CD4-positive, alpha-beta T cell treated with Interleukin-4 for 1 hour (primary cell): ENCODE measurements at regions not wholly inside any gene's neighbourhood (a gene's known extent, or its start where the extent isn't known, plus 50 kb on each side); places are given as distances from the start of the nearest gene placed in this dataset.
"Not testable (repeated sequence)": the region's sequence is repeated elsewhere in the genome, so short reads cannot be mapped to it uniquely, and the experiment has no call there.

Experiments used
- DNase-seq, 2 donors: peaks; one replicate each; pipeline ENCODE4 v3.0.0-alpha.2; 2020 to 2022

- DNase-seq = no peak
Observed at GRCh38 chr15:47887241-47887800, 170.0 kb downstream of the SEMA6D start.

GRCh38 chr15:47888385-47889100 lies 171.2 kb downstream of the SEMA6D start:
- DNase-seq = no peak

- DNase-seq = no peak
Observed at GRCh38 chr15:47890397-47891150, 173.3 kb downstream of the SEMA6D start.

GRCh38 chr15:47897525-47897924 lies 180.2 kb downstream of the SEMA6D start:
- no peak for DNase-seq

- DNase-seq = no peak
Observed at GRCh38 chr15:47900751-47901150, 183.4 kb downstream of the SEMA6D start.

- no peak for DNase-seq
Observed at GRCh38 chr15:47903368-47903767, 186.1 kb downstream of the SEMA6D start.

GRCh38 chr15:47908486-47908885 lies 191.2 kb downstream of the SEMA6D start:
- no peak for DNase-seq

- DNase-seq = no peak
Observed at GRCh38 chr15:47908950-47909670, 191.8 kb downstream of the SEMA6D start.

- not testable (repeated sequence) for DNase-seq
Observed at GRCh38 chr15:47912910-47913309, 195.6 kb downstream of the SEMA6D start.

- DNase-seq = no peak
Observed at GRCh38 chr15:47917881-47918280, 200.6 kb downstream of the SEMA6D start.

- DNase-seq = no peak
Observed at GRCh38 chr15:47918877-47919276, 201.6 kb downstream of the SEMA6D start.

GRCh38 chr15:47924381-47924780 lies 196.4 kb upstream of the SLC24A5 start:
- no peak for DNase-seq

GRCh38 chr15:47929138-47929803 lies 191.5 kb upstream of the SLC24A5 start:
- DNase-seq = no peak

- DNase-seq = no peak
Observed at GRCh38 chr15:47932261-47932660, 188.5 kb upstream of the SLC24A5 start.

GRCh38 chr15:47932951-47933641 lies 187.7 kb upstream of the SLC24A5 start:
- no peak for DNase-seq

GRCh38 chr15:47933865-47934264 lies 186.9 kb upstream of the SLC24A5 start:
- no peak for DNase-seq

GRCh38 chr15:47934342-47934741 lies 186.4 kb upstream of the SLC24A5 start:
- no peak for DNase-seq

- DNase-seq = no peak
Observed at GRCh38 chr15:47937834-47938233, 183.0 kb upstream of the SLC24A5 start.

GRCh38 chr15:47944637-47945288 lies 176.0 kb upstream of the SLC24A5 start:
- no peak for DNase-seq

- no peak for DNase-seq
Observed at GRCh38 chr15:47945872-47946650, 174.7 kb upstream of the SLC24A5 start.

GRCh38 chr15:47949815-47950214 lies 171.0 kb upstream of the SLC24A5 start:
- no peak for DNase-seq
